Testis (tissue), 2 donors: ENCODE measurements at regions not wholly inside any gene's neighbourhood (a gene's known extent, or its start where the extent isn't known, plus 50 kb on each side); places are given as distances from the start of the nearest gene placed in this dataset.

Experiments used
- CTCF ChIP-seq, 3 experiments: fragments of 450-650 bp in 2 of 3; fragments of 200-600 bp in 1 of 3; sonication (generic) in 1 of 3; IDR thresholded peaks; one replicate each; pipeline ENCODE4 v1.5.1; 2016 to 2019; ENCODE audit warnings: antibody characterized with exemption in 3 of 3, mild to moderate bottlenecking in 2 of 3, moderate library complexity in 1 of 3
- POLR2A ChIP-seq: fragments of 450-650 bp; IDR thresholded peaks from one replicate; pipeline ENCODE4 v1.6.1; 2017; ENCODE audit warnings: antibody characterized with exemption, mild to moderate bottlenecking, moderate library complexity

GRCh38 chrX:45274576-45274975, 73.9 kb upstream of the DIPK2B start:
- TF ChIP-seq CTCF (IDR thresholded peaks at IDR 0.05) (no peak), POLR2A (no peak)
